ENCODE measurements at regions not wholly inside any gene's neighbourhood (a gene's known extent, or its start where the extent isn't known, plus 50 kb on each side); places are given as distances from the start of the nearest gene placed in this dataset.

GRCh38 chr11:109106151-109106906 lies 315.7 kb upstream of the C11orf87 start:
- no peaks in the 10 kb centered on the region for H3K9me2 ChIP-seq (ENCODE audit: insufficient read depth)
- DNase-seq (ENCODE audit: low read depth, low spot score) (no peak), ATAC-seq (no peak)
- no peak overlapping the region for H3K27ac ChIP-seq (ENCODE audit: low read depth, low read length)
- no peak overlapping the region for H2AFZ ChIP-seq (ENCODE audit: low read depth, low read length, poor library complexity, severe bottlenecking)
- H3K4me2 ChIP-seq (ENCODE audit: low read length), result no peak overlapping the region
- no peaks in the 10 kb centered on the region for H3K27me3 ChIP-seq (ENCODE audit: insufficient read depth, low read length)
- no peak for TF ChIP-seq JUND (IDR thresholded peaks at IDR 0.05)
- no peak for TF ChIP-seq RAD21 (IDR thresholded peaks at IDR 0.05; ENCODE audit: low read depth)
- ChIA-PET POLR2A (no interaction called here), RAD21 (ENCODE audit: low non-redundant PET in 1 of 2, low total read pairs in 2 of 2, uncharacterized antibody in 2 of 2, unreplicated experiment in 2 of 2) (no interaction called here), CTCF (no interaction called here)
- H3K4me3 ChIP-seq (replicated peaks in 1 of 2; ENCODE audit: low read depth in 1 of 2, low read length in 2 of 2), result no peak overlapping the region
- H3K9ac ChIP-seq (ENCODE audit: low read length), result no peak overlapping the region
- intact Hi-C loops (cut with micrococcal nuclease), result no loop called here
- no peaks in the 10 kb centered on the region for H3K79me2 ChIP-seq (ENCODE audit: insufficient read depth, low read length)
- H3K9me3 ChIP-seq (ENCODE audit: control insufficient read depth in 1 of 2, insufficient read depth in 1 of 2, low read depth in 1 of 2, low read length in 2 of 2), result no peaks in the 10 kb centered on the region
- H4K20me1 ChIP-seq (ENCODE audit: insufficient read depth), result no peaks in the 10 kb centered on the region
- H3K4me1 ChIP-seq (ENCODE audit: control insufficient read depth in 1 of 2, insufficient read depth in 2 of 2, low read length in 2 of 2), result peaks cover 0 to 4% of the 10 kb centered on the region in 2 experiments; a peak in 1 of 4 replicates
- H3K36me3 ChIP-seq (ENCODE audit: control insufficient read depth in 1 of 2, insufficient read depth in 2 of 2, low read length in 2 of 2), result no peaks in the 10 kb centered on the region
- no TSS peak for BruUV-seq (replicated peaks)

- ATAC-seq, result no peak
- no peaks in the 10 kb centered on the region for H3K79me2 ChIP-seq (ENCODE audit: insufficient read depth, low read length)
- H3K4me2 ChIP-seq (ENCODE audit: low read length), result no peak overlapping the region
- ChIA-PET RAD21 (ENCODE audit: low non-redundant PET in 1 of 2, low total read pairs in 2 of 2, uncharacterized antibody in 2 of 2, unreplicated experiment in 2 of 2) (no interaction called here), CTCF (no interaction called here), POLR2A (no interaction called here)
- no peaks in the 10 kb centered on the region for H3K9me3 ChIP-seq (ENCODE audit: control insufficient read depth in 1 of 2, insufficient read depth in 1 of 2, low read depth in 1 of 2, low read length in 2 of 2)
- H4K20me1 ChIP-seq (ENCODE audit: insufficient read depth), result no peaks in the 10 kb centered on the region
- no peak overlapping the region for H3K27ac ChIP-seq (ENCODE audit: low read depth, low read length)
- H3K27me3 ChIP-seq (ENCODE audit: insufficient read depth, low read length), result no peaks in the 10 kb centered on the region
- no peak overlapping the region for H3K9ac ChIP-seq (ENCODE audit: low read length)
- BruUV-seq (replicated peaks), result no TSS peak
- no peaks in the 10 kb centered on the region for H3K9me2 ChIP-seq (ENCODE audit: insufficient read depth)
- intact Hi-C loops (cut with micrococcal nuclease), result no loop called here
- no peak overlapping the region for H3K4me3 ChIP-seq (replicated peaks in 1 of 2; ENCODE audit: low read depth in 1 of 2, low read length in 2 of 2)
- H3K36me3 ChIP-seq (ENCODE audit: control insufficient read depth in 1 of 2, insufficient read depth in 2 of 2, low read length in 2 of 2), result no peaks in the 10 kb centered on the region
- H2AFZ ChIP-seq (ENCODE audit: low read depth, low read length, poor library complexity, severe bottlenecking), result no peak overlapping the region
- DNase-seq (ENCODE audit: low read depth, low spot score), result no peak
- peaks cover 0 to 4% of the 10 kb centered on the region in 2 experiments; a peak in 1 of 4 replicates for H3K4me1 ChIP-seq (ENCODE audit: control insufficient read depth in 1 of 2, insufficient read depth in 2 of 2, low read length in 2 of 2)
- TF ChIP-seq SRF (IDR thresholded peaks at IDR 0.05; ENCODE audit: low read depth), result no peak
- TF ChIP-seq POLR2AphosphoS5 (IDR thresholded peaks at IDR 0.05; ENCODE audit: low read depth, low read length), result no peak
- TF ChIP-seq CEBPB (IDR thresholded peaks at IDR 0.05; ENCODE audit: low read depth), result no peak
- TF ChIP-seq TCF7L2 (IDR thresholded peaks at IDR 0.05; ENCODE audit: borderline replicate concordance, extremely low read depth, insufficient read depth, insufficient read length), result no peak
- TF ChIP-seq ZFX (IDR thresholded peaks at IDR 0.05), result no peak
- no peak for TF ChIP-seq JUND (IDR thresholded peaks at IDR 0.05)
- no peak for TF ChIP-seq SP1 (IDR thresholded peaks at IDR 0.05; ENCODE audit: low read depth)
- no peak for TF ChIP-seq ELF1 (IDR thresholded peaks at IDR 0.05; ENCODE audit: borderline replicate concordance, low read depth)
- no peak for TF ChIP-seq EZH2phosphoT487 (IDR thresholded peaks at IDR 0.05; ENCODE audit: borderline replicate concordance)
- TF ChIP-seq REST (IDR thresholded peaks at IDR 0.05; ENCODE audit: low read depth), result no peak
- TF ChIP-seq, protein P1, sequence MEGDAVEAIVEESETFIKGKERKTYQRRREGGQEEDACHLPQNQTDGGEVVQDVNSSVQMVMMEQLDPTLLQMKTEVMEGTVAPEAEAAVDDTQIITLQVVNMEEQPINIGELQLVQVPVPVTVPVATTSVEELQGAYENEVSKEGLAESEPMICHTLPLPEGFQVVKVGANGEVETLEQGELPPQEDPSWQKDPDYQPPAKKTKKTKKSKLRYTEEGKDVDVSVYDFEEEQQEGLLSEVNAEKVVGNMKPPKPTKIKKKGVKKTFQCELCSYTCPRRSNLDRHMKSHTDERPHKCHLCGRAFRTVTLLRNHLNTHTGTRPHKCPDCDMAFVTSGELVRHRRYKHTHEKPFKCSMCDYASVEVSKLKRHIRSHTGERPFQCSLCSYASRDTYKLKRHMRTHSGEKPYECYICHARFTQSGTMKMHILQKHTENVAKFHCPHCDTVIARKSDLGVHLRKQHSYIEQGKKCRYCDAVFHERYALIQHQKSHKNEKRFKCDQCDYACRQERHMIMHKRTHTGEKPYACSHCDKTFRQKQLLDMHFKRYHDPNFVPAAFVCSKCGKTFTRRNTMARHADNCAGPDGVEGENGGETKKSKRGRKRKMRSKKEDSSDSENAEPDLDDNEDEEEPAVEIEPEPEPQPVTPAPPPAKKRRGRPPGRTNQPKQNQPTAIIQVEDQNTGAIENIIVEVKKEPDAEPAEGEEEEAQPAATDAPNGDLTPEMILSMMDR (IDR thresholded peaks at IDR 0.05 in 2 of 3, conservative IDR thresholded peaks at IDR 0.05 in 1 of 3; ENCODE audit: borderline replicate concordance in 1 of 3, insufficient read depth in 1 of 3, low read depth in 2 of 3, low read length in 2 of 3), result no peak
Measured at GRCh38 chr11:109109150-109109549, 312.8 kb upstream of the C11orf87 start.
